GM13976 (cell line): ENCODE measurements at regions not wholly inside any gene's neighbourhood (a gene's known extent, or its start where the extent isn't known, plus 50 kb on each side); places are given as distances from the start of the nearest gene placed in this dataset.

Experiments
- DNase-seq: peaks from one replicate; pipeline ENCODE4 v3.0.0; 2012; ENCODE audit warnings: low spot score
- in situ Hi-C: fragments of 300-500 bp; cut with MboI; formaldehyde crosslinking; loops from one replicate; pipeline ENCODE4 v1.12.0; 2022; ENCODE audit warnings: low sequenced_read_pairs, mixed read lengths, inconsistent platforms; ENCODE audit not compliant: unreplicated experiment
- TF ChIP-seq, protein P1 (sequence below): IDR thresholded peaks from 2 replicates; pipeline ENCODE4 v1.5.1; 2012; ENCODE audit warnings: borderline replicate concordance, mild to moderate bottlenecking; ENCODE audit not compliant: insufficient read depth; ENCODE audit errors: extremely low read depth, missing control alignments, control extremely low read depth

DNA sequence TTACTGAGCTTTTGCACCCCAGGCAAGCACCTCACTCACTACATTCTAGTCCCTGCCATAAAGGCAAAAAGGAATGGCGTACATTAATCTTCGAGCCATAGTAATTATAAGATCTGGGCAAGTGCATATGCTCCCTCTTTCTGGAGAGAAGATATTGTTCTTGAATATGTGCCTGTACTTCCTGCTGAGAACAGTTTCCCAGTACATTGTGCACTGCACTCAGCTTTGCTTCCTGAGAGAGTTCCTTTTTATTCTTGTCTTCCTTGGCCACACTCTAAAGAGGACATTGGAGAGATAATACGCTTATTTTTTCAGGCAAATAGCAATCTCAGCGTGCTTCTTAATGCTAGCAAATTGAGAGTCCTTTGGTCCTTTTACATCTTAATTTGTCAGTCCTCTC is 909.0 kb upstream of the PCDH10 start:
- no peak for DNase-seq
- in situ Hi-C loops, result no loop called here
- TF ChIP-seq, protein P1, sequence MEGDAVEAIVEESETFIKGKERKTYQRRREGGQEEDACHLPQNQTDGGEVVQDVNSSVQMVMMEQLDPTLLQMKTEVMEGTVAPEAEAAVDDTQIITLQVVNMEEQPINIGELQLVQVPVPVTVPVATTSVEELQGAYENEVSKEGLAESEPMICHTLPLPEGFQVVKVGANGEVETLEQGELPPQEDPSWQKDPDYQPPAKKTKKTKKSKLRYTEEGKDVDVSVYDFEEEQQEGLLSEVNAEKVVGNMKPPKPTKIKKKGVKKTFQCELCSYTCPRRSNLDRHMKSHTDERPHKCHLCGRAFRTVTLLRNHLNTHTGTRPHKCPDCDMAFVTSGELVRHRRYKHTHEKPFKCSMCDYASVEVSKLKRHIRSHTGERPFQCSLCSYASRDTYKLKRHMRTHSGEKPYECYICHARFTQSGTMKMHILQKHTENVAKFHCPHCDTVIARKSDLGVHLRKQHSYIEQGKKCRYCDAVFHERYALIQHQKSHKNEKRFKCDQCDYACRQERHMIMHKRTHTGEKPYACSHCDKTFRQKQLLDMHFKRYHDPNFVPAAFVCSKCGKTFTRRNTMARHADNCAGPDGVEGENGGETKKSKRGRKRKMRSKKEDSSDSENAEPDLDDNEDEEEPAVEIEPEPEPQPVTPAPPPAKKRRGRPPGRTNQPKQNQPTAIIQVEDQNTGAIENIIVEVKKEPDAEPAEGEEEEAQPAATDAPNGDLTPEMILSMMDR, result no peak

DNA sequence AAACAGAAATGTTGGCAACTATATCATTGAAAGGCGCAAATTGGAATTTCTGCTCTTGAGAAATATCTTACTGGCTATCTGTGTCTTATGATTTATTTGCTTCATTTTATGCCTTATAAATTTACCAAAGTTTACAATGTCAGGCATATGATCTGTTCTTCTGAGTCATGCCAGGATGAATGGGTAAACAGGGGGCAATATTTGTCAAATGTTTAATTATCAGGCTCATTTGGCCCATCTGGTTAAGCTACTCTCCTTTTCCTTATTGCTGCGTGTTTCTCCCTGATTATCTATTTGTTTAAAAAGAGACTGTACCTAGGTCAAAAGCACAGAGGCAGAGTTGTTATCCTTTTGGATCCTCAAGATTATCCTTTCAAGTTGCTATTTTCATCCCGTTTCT is 903.8 kb upstream of the PCDH10 start:
- TF ChIP-seq, protein P1, result no peak
- in situ Hi-C loops, result no loop called here
- no peak for DNase-seq

DNA sequence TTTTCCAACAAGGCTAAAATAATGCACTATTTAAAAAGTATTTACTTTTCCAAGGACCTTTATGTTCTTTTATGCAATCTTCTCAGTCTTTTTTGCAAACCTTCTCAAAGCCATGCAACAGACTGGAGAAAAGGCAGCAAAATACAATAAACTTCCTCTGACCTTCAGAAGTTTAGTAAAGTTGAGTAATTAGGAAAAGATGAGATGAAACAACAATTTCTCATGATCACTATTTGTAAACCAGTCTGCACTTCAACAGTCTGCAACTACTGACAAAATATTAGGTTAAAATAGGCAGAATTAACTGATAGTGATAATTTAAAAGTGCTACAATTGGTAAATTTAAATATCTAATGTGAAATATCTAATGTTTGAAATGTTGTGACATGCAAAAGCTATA is 884.9 kb upstream of the PCDH10 start:
- no peak for DNase-seq
- in situ Hi-C loops, result no loop called here
- TF ChIP-seq, protein P1, result no peak

DNA sequence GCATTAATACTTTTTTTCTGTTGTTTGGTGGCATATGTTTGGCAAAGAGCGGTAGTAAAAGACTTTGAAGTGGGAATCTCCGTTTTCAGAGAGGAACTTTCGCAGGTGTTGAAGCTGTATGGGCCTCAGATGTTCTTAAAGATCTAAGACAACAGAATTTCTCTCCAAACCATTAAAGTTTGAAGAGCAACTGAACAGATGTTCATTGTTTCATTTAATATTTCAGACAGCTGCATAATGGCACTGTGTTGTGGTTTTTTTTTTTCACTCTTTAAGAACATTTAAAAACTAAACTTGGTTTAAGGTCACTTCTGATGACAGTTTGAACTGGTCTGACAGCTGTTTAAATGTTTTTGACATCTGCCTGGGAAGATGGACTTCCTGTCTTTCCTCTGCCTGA is 882.7 kb upstream of the PCDH10 start:
- TF ChIP-seq, protein P1, result no peak
- in situ Hi-C loops, result no loop called here
- no peak for DNase-seq

DNA sequence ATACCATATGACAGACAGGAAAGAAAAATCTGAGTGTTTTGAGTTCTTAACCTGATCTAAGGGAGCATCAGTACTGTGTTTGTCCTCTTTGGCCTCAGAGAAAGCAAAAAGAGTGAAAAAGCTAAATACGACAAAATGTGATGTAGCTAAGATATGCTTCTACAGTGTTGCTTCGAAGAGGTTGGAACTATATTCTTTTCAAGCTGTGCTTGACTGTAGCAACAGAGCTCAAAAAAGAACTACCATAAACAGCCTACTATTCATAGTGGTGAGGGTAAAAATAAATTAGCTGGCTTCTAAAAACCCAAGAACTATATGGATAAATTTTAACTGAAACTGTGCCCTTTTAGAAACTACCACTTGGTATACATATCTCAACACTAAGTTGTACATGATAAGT is 881.8 kb upstream of the PCDH10 start:
- in situ Hi-C loops, result no loop called here
- TF ChIP-seq, protein P1, result no peak
- no peak for DNase-seq

DNA sequence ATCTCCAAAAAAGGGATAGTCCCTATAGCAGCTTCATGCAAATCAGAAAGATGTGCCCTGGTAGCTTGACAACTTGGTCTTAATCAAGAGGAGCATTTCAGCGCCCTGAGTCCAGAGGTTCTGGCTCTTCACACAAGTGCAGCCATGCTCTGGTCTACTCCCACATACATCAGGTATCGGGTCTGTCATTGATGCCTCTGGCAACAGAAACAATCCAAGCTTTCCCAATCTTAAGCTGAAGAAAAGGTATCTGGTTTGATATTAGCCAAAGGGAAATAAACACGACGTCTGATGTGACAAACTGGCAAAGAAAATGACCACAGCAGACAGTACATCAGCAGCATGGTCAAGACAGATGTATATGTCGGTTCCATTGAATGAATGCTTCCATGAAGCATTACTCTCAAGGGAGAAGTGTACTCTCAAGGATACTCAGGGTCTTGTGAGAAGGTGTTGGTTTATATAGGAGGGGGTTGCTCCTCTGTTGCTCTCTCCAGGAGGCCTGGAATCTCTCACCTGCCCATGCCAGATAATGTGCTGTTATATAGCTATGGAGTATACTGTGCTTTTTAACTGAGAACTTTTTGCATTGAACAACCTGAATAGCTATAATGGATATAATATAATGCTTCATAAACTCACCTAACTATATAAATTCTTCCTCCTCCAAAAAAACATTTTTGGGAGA is 879.6 kb upstream of the PCDH10 start:
- DNase-seq, result no peak
- TF ChIP-seq, protein P1, result no peak
- in situ Hi-C loops, result no loop called here
